Panc1 (cell line): ENCODE measurements at regions not wholly inside any gene's neighbourhood (a gene's known extent, or its start where the extent isn't known, plus 50 kb on each side); places are given as distances from the start of the nearest gene placed in this dataset.

ENCODE experiments used
- ATAC-seq: fragments of 200-7000 bp; cut with Tn5 transposase; 2 replicates; pipeline ENCODE4 v1.9.1; 2020; ENCODE audit warnings: mild to moderate bottlenecking, moderate library complexity
- BruUV-seq: library from RNA; stranded (reverse); fragments of 400-500 nt; replicated peaks from 2 replicates; lab custom pipeline; 2021; lab: Mats Ljungman, UMichigan
- CTCF ChIA-PET: fragments of 300-600 bp; sonication (Branson Sonifier 250); formaldehyde crosslinking; loops from one replicate; lab custom pipeline; 2022; ENCODE audit warnings: antibody characterized with exemption; lab: Charles Lee
- POLR2A ChIA-PET: fragments of 300-600 bp; sonication (Branson Sonifier 250); formaldehyde crosslinking; loops from one replicate; lab custom pipeline; 2022; ENCODE audit warnings: antibody characterized with exemption; lab: Charles Lee
- DNase-seq: peaks from one replicate; pipeline ENCODE4 v3.0.0-alpha.2; 2010; ENCODE audit warnings: low read depth, low spot score
- H3K27ac ChIP-seq: 2 replicates; pipeline ENCODE4 v1.5.1; 2011; ENCODE audit warnings: mild to moderate bottlenecking, low read length, inconsistent platforms
- H3K27me3 ChIP-seq: fragments of 200-500 bp; sonication (Bioruptor generic); 2 replicates; pipeline ENCODE4 v1.6.0; 2014; ENCODE audit warnings: low read length, inconsistent platforms; ENCODE audit not compliant: control insufficient read depth, insufficient read depth
- H3K36me3 ChIP-seq: fragments of 200-500 bp; sonication (Bioruptor generic); 2 replicates; pipeline ENCODE4 v1.5.1; 2014; ENCODE audit warnings: inconsistent platforms, mild to moderate bottlenecking, low read length, moderate library complexity; ENCODE audit not compliant: control insufficient read depth, insufficient read depth
- H3K4me1 ChIP-seq: 2 replicates; pipeline ENCODE4 v1.5.1; 2011; ENCODE audit warnings: inconsistent platforms, mild to moderate bottlenecking, low read length, moderate library complexity; ENCODE audit not compliant: control insufficient read depth, insufficient read depth
- H3K4me3 ChIP-seq, 2 experiments: 2 replicates each; pipeline ENCODE4 v1.5.1; 2011 to 2012; ENCODE audit warnings: low read depth in 2 of 2, low read length in 2 of 2, mild to moderate bottlenecking in 2 of 2, inconsistent platforms in 1 of 2, moderate library complexity in 1 of 2
- H3K9me3 ChIP-seq: fragments of 200-500 bp; sonication (Bioruptor generic); 2 replicates; pipeline ENCODE4 v1.5.1; 2014; ENCODE audit warnings: low read depth, mild to moderate bottlenecking, inconsistent platforms, low read length, moderate library complexity; ENCODE audit not compliant: control insufficient read depth, insufficient read depth
- POLR2AphosphoS5 ChIP-seq: IDR thresholded peaks from 2 replicates; pipeline ENCODE4 v1.6.1; 2012; ENCODE audit warnings: mild to moderate bottlenecking, low read depth, low read length, moderate library complexity
- REST ChIP-seq, 2 experiments: IDR thresholded peaks; 2 replicates each; pipeline ENCODE4 v1.6.1; 2011 to 2012; ENCODE audit warnings: low read depth in 2 of 2, control low read depth in 1 of 2, low read length in 1 of 2, mild to moderate bottlenecking in 1 of 2, moderate library complexity in 1 of 2; ENCODE audit not compliant: insufficient read depth in 1 of 2
- SIN3A ChIP-seq: IDR thresholded peaks from 2 replicates; pipeline ENCODE4 v1.6.1; 2012; ENCODE audit warnings: low read depth, mild to moderate bottlenecking, low read length, moderate library complexity, borderline replicate concordance; ENCODE audit not compliant: insufficient read depth
- TCF7L2 ChIP-seq: IDR thresholded peaks from 2 replicates; pipeline ENCODE4 v1.6.1; 2011; ENCODE audit warnings: mild to moderate bottlenecking, low read depth, low read length, inconsistent platforms
- in situ Hi-C: cut with HindIII; loops from 2 replicates; pipeline ENCODE4 v1.10.0; 2016; ENCODE audit warnings: low sequenced_read_pairs, low pct_unique_long_range_greater_than_20kb
- intact Hi-C: fragments of 100-400 bp; cut with micrococcal nuclease; formaldehyde crosslinking; loops from one replicate; pipeline ENCODE4 v1.10.0; 2022; ENCODE audit not compliant: unreplicated experiment
- TF ChIP-seq, protein P1 (sequence below): fragments of 450-650 bp; IDR thresholded peaks from 2 replicates; pipeline ENCODE4 v1.5.1; 2017; ENCODE audit warnings: mild to moderate bottlenecking

GRCh38 chr2:2739231-2739795, 408.2 kb upstream of the MYT1L start:
- Histone ChIP-seq H3K27ac (no peak overlapping the region), H3K4me1 (no peaks in the 10 kb centered on the region), H3K9me3 (no peaks in the 10 kb centered on the region), H3K27me3 (0 out of 2 replicates have a peak, but pooled peaks cover 2% of the 10 kb centered on the region), H3K36me3 (no peaks in the 10 kb centered on the region), H3K4me3 (no peak overlapping the region)
- TF ChIP-seq, protein P1, sequence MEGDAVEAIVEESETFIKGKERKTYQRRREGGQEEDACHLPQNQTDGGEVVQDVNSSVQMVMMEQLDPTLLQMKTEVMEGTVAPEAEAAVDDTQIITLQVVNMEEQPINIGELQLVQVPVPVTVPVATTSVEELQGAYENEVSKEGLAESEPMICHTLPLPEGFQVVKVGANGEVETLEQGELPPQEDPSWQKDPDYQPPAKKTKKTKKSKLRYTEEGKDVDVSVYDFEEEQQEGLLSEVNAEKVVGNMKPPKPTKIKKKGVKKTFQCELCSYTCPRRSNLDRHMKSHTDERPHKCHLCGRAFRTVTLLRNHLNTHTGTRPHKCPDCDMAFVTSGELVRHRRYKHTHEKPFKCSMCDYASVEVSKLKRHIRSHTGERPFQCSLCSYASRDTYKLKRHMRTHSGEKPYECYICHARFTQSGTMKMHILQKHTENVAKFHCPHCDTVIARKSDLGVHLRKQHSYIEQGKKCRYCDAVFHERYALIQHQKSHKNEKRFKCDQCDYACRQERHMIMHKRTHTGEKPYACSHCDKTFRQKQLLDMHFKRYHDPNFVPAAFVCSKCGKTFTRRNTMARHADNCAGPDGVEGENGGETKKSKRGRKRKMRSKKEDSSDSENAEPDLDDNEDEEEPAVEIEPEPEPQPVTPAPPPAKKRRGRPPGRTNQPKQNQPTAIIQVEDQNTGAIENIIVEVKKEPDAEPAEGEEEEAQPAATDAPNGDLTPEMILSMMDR = no peak
- TF ChIP-seq REST (IDR thresholded peaks at IDR 0.05; ENCODE audit: insufficient read depth in 1 of 2, low read depth in 2 of 2, low read length in 1 of 2) = no peak
- no peak for TF ChIP-seq SIN3A
- no peak for TF ChIP-seq TCF7L2
- TF ChIP-seq POLR2AphosphoS5 = no peak
- DNase-seq (no peak), ATAC-seq (no peak)
- BruUV-seq = no TSS peak
- in situ Hi-C loops = no loop called here
- intact Hi-C loops = no loop called here
- CTCF ChIA-PET = no interaction called here
- POLR2A ChIA-PET = no interaction called here

GRCh38 chr2:2738684-2739083, 407.6 kb upstream of the MYT1L start:
- intact Hi-C loops (no loop called here), in situ Hi-C loops (no loop called here)
- H3K27ac ChIP-seq = no peak overlapping the region
- TF ChIP-seq POLR2AphosphoS5 (no peak), REST (IDR thresholded peaks at IDR 0.05; ENCODE audit: insufficient read depth in 1 of 2, low read depth in 2 of 2, low read length in 1 of 2) (no peak), SIN3A (no peak), TCF7L2 (no peak)
- TF ChIP-seq, protein P1 = no peak
- no TSS peak for BruUV-seq
- ChIA-PET CTCF (no interaction called here), POLR2A (no interaction called here)
- H3K27me3 ChIP-seq = 0 out of 2 replicates have a peak, but pooled peaks cover 2% of the 10 kb centered on the region
- H3K9me3 ChIP-seq = no peaks in the 10 kb centered on the region
- ATAC-seq (no peak), DNase-seq (no peak)
- no peaks in the 10 kb centered on the region for H3K4me1 ChIP-seq
- H3K4me3 ChIP-seq = no peak overlapping the region
- no peaks in the 10 kb centered on the region for H3K36me3 ChIP-seq
